ENCODE measurements at regions not wholly inside any gene's neighbourhood (a gene's known extent, or its start where the extent isn't known, plus 50 kb on each side); places are given as distances from the start of the nearest gene placed in this dataset.

DNA sequence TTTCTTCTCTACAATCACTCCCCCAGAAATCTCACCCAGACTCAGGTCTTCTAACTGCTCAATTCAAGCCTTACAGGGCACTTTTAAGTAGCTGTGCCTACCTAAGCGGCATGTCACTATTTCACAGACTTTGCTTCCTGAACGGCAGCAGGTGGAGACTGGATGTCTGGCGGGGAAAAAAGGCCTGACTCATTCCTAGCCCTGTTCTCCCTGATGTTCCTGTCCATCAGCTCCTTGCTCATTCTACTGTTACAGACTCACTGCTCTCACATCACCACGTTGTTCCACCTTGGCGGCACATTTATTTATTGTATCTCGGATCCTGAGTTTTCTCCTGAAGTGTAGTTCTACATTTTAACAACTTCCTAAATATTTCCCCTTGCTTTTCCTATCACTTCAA, 52.6 kb upstream of the ATP11B start:
- TF ChIP-seq, protein P1, sequence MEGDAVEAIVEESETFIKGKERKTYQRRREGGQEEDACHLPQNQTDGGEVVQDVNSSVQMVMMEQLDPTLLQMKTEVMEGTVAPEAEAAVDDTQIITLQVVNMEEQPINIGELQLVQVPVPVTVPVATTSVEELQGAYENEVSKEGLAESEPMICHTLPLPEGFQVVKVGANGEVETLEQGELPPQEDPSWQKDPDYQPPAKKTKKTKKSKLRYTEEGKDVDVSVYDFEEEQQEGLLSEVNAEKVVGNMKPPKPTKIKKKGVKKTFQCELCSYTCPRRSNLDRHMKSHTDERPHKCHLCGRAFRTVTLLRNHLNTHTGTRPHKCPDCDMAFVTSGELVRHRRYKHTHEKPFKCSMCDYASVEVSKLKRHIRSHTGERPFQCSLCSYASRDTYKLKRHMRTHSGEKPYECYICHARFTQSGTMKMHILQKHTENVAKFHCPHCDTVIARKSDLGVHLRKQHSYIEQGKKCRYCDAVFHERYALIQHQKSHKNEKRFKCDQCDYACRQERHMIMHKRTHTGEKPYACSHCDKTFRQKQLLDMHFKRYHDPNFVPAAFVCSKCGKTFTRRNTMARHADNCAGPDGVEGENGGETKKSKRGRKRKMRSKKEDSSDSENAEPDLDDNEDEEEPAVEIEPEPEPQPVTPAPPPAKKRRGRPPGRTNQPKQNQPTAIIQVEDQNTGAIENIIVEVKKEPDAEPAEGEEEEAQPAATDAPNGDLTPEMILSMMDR (conservative IDR thresholded peaks at IDR 0.05; ENCODE audit: low read depth, low read length), result no peak
- TF ChIP-seq EZH2 (IDR thresholded peaks at IDR 0.05; ENCODE audit: borderline replicate concordance, low read depth, low read length, poor library complexity, severe bottlenecking), result no peak
